Stimulated activated CD8-positive, alpha-beta memory T cell treated with anti-CD3 and anti-CD28 coated beads, Interleukin-7, amount 100 ng/mL, for 48 hours (primary cell): ENCODE measurements at regions not wholly inside any gene's neighbourhood (a gene's known extent, or its start where the extent isn't known, plus 50 kb on each side); places are given as distances from the start of the nearest gene placed in this dataset.
"Not testable (repeated sequence)": the region's sequence is repeated elsewhere in the genome, so short reads cannot be mapped to it uniquely, and the experiment has no call there.

Experiments used
- DNase-seq, 2 donors: peaks; one replicate each; pipeline ENCODE4 v3.0.0-alpha.2; 2020; ENCODE audit warnings: low read depth in 1 of 2; ENCODE audit errors: extremely low read depth in 1 of 2

GRCh38 chr7:81198766-81199165 is 279.9 kb upstream of the SEMA3C start:
- no peak for DNase-seq

- DNase-seq = no peak
These were observed 278.4 kb upstream of the SEMA3C start for GRCh38 chr7:81197266-81197665.

GRCh38 chr7:81195033-81195432 is 276.2 kb upstream of the SEMA3C start:
- DNase-seq = no peak

- DNase-seq = no peak
These were observed 272.3 kb upstream of the SEMA3C start for GRCh38 chr7:81190997-81191768.

GRCh38 chr7:81187753-81188152 is 268.9 kb upstream of the SEMA3C start:
- no peak for DNase-seq

GRCh38 chr7:81186691-81187090 is 267.8 kb upstream of the SEMA3C start:
- DNase-seq = no peak

- DNase-seq = no peak
These were observed 266.2 kb upstream of the SEMA3C start for GRCh38 chr7:81185072-81185471.

- DNase-seq = no peak
These were observed 264.5 kb upstream of the SEMA3C start for GRCh38 chr7:81183326-81183725.

GRCh38 chr7:81182056-81182455 is 263.2 kb upstream of the SEMA3C start:
- DNase-seq = not testable (repeated sequence)

- no peak for DNase-seq
These were observed 262.2 kb upstream of the SEMA3C start for GRCh38 chr7:81181066-81181465.

GRCh38 chr7:81180573-81180972 is 261.7 kb upstream of the SEMA3C start:
- DNase-seq = no peak

GRCh38 chr7:81175275-81175940 is 256.6 kb upstream of the SEMA3C start:
- no peak for DNase-seq

GRCh38 chr7:81173766-81174281 is 255.0 kb upstream of the SEMA3C start:
- DNase-seq = no peak

GRCh38 chr7:81170291-81170690 is 251.4 kb upstream of the SEMA3C start:
- DNase-seq = no peak

- no peak for DNase-seq
These were observed 249.1 kb upstream of the SEMA3C start for GRCh38 chr7:81167934-81168333.

GRCh38 chr7:81165070-81165469 is 246.2 kb upstream of the SEMA3C start:
- DNase-seq = no peak

- DNase-seq = no peak
These were observed 244.1 kb upstream of the SEMA3C start for GRCh38 chr7:81162771-81163525.

GRCh38 chr7:81162234-81162633 is 243.4 kb upstream of the SEMA3C start:
- no peak for DNase-seq

- DNase-seq = no peak
These were observed 242.7 kb upstream of the SEMA3C start for GRCh38 chr7:81161451-81162075.

GRCh38 chr7:81159402-81159801 is 240.6 kb upstream of the SEMA3C start:
- no peak for DNase-seq

- DNase-seq = no peak
These were observed 239.3 kb upstream of the SEMA3C start for GRCh38 chr7:81158189-81158588.
